Mesodermal cell (in vitro differentiated cells): ENCODE measurements at regions not wholly inside any gene's neighbourhood (a gene's known extent, or its start where the extent isn't known, plus 50 kb on each side); places are given as distances from the start of the nearest gene placed in this dataset.

Experiments
- H3K27ac ChIP-seq: 2 replicates; pipeline ENCODE4 v1.7.0; 2013; ENCODE audit warnings: mild to moderate bottlenecking, low read depth, low read length, moderate library complexity; ENCODE audit not compliant: severe bottlenecking
- H3K36me3 ChIP-seq: 2 replicates; pipeline ENCODE4 v1.7.1; 2013; ENCODE audit warnings: mild to moderate bottlenecking, low read length, moderate library complexity; ENCODE audit not compliant: control insufficient read depth, insufficient read depth
- H3K4me1 ChIP-seq: one replicate; pipeline ENCODE4 v1.7.1; 2013; ENCODE audit warnings: mild to moderate bottlenecking, low read length; ENCODE audit not compliant: insufficient read depth, control insufficient read depth, poor library complexity, severe bottlenecking
- H3K4me3 ChIP-seq: 2 replicates; pipeline ENCODE4 v1.7.0; 2013; ENCODE audit warnings: low read length, control low read depth, mild to moderate bottlenecking; ENCODE audit not compliant: insufficient read depth, poor library complexity, severe bottlenecking; ENCODE audit errors: extremely low read depth
- H3K9me3 ChIP-seq: 2 replicates; pipeline ENCODE4 v1.7.1; 2013; ENCODE audit warnings: mild to moderate bottlenecking, low read length, moderate library complexity; ENCODE audit not compliant: control insufficient read depth
- WGBS, 2 experiments: methylation state at CpG; one replicate each; pipeline ENCODE4 v1.1.5; 2013; ENCODE audit warnings: missing lambda C conversion rate in 2 of 2; ENCODE audit not compliant: insufficient coverage in 2 of 2; 5-methylcytosine and 5-hydroxymethylcytosine counted together

DNA sequence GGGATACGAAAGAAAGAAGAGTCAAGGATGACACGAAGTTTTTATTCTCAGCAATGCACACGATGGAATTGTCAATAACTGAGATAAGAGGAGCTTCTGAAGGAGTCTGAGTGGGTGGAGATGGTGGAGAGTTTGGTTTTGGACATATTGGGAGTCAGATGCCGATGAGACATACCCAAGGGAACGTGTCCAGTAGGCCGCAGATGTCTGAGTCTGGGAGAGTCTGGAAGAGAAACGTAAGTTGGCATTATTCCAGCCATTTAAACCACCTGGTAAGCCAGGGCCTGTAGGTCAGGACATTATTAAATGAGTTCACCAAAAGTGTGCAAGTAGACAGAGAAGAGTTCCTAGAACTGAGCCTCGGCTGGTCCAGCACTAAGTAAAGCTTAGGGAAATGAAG is 478.3 kb upstream of the CDH5 start:
- no peaks in the 10 kb centered on the region for H3K36me3 ChIP-seq
- no peak overlapping the region for H3K4me3 ChIP-seq
- WGBS, 2 experiments: 89 to 93% methylated on average over 8 of the region's 8 CpGs
- no peaks in the 10 kb centered on the region for H3K9me3 ChIP-seq
- H3K27ac ChIP-seq: no peak overlapping the region
- peaks cover 5% of the 10 kb centered on the region for H3K4me1 ChIP-seq

DNA sequence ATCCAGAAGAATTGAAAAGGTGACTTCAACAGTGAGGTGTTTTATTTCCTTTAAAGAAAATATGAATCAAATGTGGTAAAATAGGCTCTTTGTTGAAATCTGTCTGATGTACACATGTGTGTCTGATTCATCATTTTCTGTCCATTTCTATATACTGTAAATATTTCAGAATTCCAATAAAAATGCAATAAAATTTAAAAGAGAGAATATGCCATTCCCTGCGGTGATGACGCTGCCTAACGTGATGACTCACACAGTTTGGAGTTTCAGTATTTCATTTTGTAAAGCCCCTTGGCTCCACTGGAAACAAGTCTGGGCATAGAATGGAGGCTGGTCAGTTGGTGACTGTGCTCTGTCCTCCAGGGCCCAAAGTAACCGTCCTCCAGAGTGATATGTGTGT is 482.5 kb upstream of the CDH5 start:
- Histone ChIP-seq H3K4me3 (no peak overlapping the region), H3K27ac (no peak overlapping the region), H3K4me1 (peaks cover 5% of the 10 kb centered on the region), H3K9me3 (no peaks in the 10 kb centered on the region), H3K36me3 (no peaks in the 10 kb centered on the region)
- 100% methylated on average over 3 of the region's 4 CpGs; no CpG with 5 or more reads in 1 of the 2 experiments for WGBS, 2 experiments

DNA sequence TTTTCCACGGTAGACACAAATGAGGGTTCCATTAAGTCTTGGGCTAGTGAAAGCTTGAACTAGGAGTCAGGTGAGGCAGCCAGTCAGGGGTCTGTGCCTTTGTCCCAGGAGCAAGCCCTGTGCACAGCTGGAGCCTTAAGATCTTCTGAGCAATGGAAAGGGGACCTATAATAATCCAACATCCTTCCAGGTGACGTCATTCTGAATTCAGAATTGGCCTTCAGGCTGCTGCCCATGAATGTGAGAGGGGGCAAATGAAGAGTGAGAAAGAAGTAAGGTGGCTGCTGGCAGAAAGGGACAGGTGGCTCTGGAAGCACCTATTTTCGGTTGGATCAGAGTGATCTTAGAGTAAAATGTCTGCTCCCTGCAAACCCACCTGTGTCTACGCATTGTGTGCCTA is 488.1 kb upstream of the CDH5 start:
- Histone ChIP-seq H3K9me3 (no peaks in the 10 kb centered on the region), H3K27ac (no peak overlapping the region), H3K4me3 (no peak overlapping the region), H3K36me3 (no peaks in the 10 kb centered on the region), H3K4me1 (no peaks in the 10 kb centered on the region)
- WGBS, 2 experiments: 85 to 100% methylated on average over 2 of the region's 4 CpGs

GRCh38 chr16:65876624-65877023 is 489.9 kb upstream of the CDH5 start:
- 77 to 80% methylated on average over 1 of the region's 1 CpG for WGBS, 2 experiments
- Histone ChIP-seq H3K4me1 (no peaks in the 10 kb centered on the region), H3K27ac (no peak overlapping the region), H3K36me3 (no peaks in the 10 kb centered on the region), H3K9me3 (no peaks in the 10 kb centered on the region), H3K4me3 (no peak overlapping the region)

GRCh38 chr16:65876056-65876408 is 490.5 kb upstream of the CDH5 start:
- no peaks in the 10 kb centered on the region for H3K9me3 ChIP-seq
- no peak overlapping the region for H3K4me3 ChIP-seq
- H3K36me3 ChIP-seq: no peaks in the 10 kb centered on the region
- H3K4me1 ChIP-seq: no peaks in the 10 kb centered on the region
- WGBS, 2 experiments: 94 to 97% methylated on average over 2 to 3 of the region's 3 CpGs
- H3K27ac ChIP-seq: no peak overlapping the region

GRCh38 chr16:65875381-65876055 is 491.0 kb upstream of the CDH5 start:
- H3K4me3 ChIP-seq: no peak overlapping the region
- no peaks in the 10 kb centered on the region for H3K9me3 ChIP-seq
- H3K4me1 ChIP-seq: no peaks in the 10 kb centered on the region
- H3K27ac ChIP-seq: no peak overlapping the region
- 86% methylated on average over 6 of the region's 6 CpGs for WGBS, 2 experiments
- no peaks in the 10 kb centered on the region for H3K36me3 ChIP-seq

- Histone ChIP-seq H3K9me3 (peaks cover 4% of the 10 kb centered on the region), H3K4me3 (no peak overlapping the region), H3K27ac (no peak overlapping the region), H3K4me1 (no peaks in the 10 kb centered on the region), H3K36me3 (no peaks in the 10 kb centered on the region)
- 100% methylated on average over 2 of the region's 4 CpGs; no CpG with 5 or more reads in 1 of the 2 experiments for WGBS, 2 experiments
Observed at GRCh38 chr16:65869261-65869660, 497.2 kb upstream of the CDH5 start.

DNA sequence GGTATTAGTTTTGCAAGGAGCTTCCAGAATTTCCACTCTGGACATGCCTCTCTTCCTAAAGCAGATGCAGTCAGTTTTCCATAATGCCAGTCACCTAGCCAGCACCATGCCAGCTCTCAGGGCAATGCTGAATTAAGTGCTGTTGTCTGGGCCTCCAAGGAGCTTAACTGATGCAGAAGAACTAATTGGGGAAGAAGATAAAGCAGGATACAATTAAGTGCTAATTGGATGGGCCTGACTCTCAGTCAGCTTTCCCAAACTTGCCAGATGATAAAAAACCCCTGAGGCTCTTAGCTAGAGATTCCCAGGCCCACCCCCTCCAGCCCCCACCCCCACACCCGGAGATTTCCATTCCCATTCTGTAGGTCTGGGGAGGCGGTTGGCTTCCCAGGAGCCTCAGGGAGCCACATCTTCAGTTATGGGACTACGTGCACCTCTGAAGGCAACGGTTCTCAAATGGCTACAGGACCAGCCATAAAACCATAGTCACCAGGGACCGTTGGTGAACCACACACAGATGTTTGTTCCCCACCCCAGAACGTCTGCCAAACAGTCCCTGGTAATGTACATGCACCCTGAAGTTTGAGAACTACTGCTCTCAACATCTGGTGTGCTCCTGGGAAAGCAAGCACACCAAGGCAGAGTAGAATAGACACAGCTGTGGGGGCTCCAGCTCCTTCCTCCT is 499.1 kb upstream of the CDH5 start:
- Histone ChIP-seq H3K9me3 (peaks cover 10% of the 10 kb centered on the region), H3K36me3 (no peaks in the 10 kb centered on the region), H3K27ac (no peak overlapping the region), H3K4me3 (no peak overlapping the region), H3K4me1 (no peaks in the 10 kb centered on the region)
- 82 to 100% methylated on average over 4 to 5 of the region's 6 CpGs for WGBS, 2 experiments

- Histone ChIP-seq H3K27ac (no peak overlapping the region), H3K9me3 (peaks cover 10% of the 10 kb centered on the region), H3K4me1 (no peaks in the 10 kb centered on the region), H3K36me3 (no peaks in the 10 kb centered on the region), H3K4me3 (no peak overlapping the region)
- WGBS, 2 experiments: 84 to 97% methylated on average over 2 of the region's 2 CpGs
Observed at GRCh38 chr16:65863236-65863635, 503.3 kb upstream of the CDH5 start.

GRCh38 chr16:65861131-65861731 is 505.3 kb upstream of the CDH5 start:
- no peaks in the 10 kb centered on the region for H3K4me1 ChIP-seq
- H3K36me3 ChIP-seq: no peaks in the 10 kb centered on the region
- 78 to 100% methylated on average over 2 to 3 of the region's 3 CpGs for WGBS, 2 experiments
- H3K27ac ChIP-seq: no peak overlapping the region
- H3K4me3 ChIP-seq: no peak overlapping the region
- H3K9me3 ChIP-seq: peaks cover 10% of the 10 kb centered on the region
